ENCODE measurements at regions not wholly inside any gene's neighbourhood (a gene's known extent, or its start where the extent isn't known, plus 50 kb on each side); places are given as distances from the start of the nearest gene placed in this dataset.

DNA sequence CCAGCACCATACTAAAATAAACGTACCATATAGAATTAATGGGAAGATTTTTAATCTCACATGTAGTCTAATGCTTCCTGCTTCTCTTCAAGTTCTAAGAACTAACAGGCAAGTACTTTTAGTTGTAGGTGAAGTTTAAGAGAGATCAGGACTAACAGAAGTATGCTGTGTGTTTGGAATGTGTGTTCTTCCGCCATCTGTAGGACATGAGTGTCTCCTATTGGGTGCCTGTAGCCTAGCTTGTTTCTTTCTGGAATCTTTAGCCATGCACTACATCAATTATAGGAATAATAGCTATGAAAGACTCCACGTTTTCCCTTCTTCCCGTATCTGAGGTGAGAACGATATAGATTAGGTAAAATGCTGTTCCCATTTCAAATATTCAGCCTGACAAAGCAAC is 140.2 kb upstream of the AHR start:
- Histone ChIP-seq H3F3A (ENCODE audit: insufficient read depth) (no peaks in the 10 kb centered on the region), H3K27ac (ENCODE audit: low read depth, low read length) (no peak overlapping the region), H3K9me2 (replicated peaks; ENCODE audit: insufficient read depth, low read length) (no peaks in the 10 kb centered on the region), H2AFZ (ENCODE audit: low read depth, low read length, severe bottlenecking) (no peak overlapping the region), H3K9ac (ENCODE audit: low read length) (no peak overlapping the region), H3K79me2 (ENCODE audit: insufficient read depth, low read length) (no peaks in the 10 kb centered on the region), H3K36me3 (ENCODE audit: low read length) (no peaks in the 10 kb centered on the region), H3K27me3 (ENCODE audit: low read length) (no peaks in the 10 kb centered on the region), H3K4me3 (ENCODE audit: insufficient read depth, low read length, poor library complexity, severe bottlenecking) (no peak overlapping the region), H3K9me3 (ENCODE audit: insufficient read depth, low read length) (no peaks in the 10 kb centered on the region), H4K20me1 (ENCODE audit: low read depth, low read length) (no peaks in the 10 kb centered on the region), H3K4me2 (ENCODE audit: low read depth, low read length, poor library complexity, severe bottlenecking) (no peak overlapping the region)
- TF ChIP-seq, protein P1, sequence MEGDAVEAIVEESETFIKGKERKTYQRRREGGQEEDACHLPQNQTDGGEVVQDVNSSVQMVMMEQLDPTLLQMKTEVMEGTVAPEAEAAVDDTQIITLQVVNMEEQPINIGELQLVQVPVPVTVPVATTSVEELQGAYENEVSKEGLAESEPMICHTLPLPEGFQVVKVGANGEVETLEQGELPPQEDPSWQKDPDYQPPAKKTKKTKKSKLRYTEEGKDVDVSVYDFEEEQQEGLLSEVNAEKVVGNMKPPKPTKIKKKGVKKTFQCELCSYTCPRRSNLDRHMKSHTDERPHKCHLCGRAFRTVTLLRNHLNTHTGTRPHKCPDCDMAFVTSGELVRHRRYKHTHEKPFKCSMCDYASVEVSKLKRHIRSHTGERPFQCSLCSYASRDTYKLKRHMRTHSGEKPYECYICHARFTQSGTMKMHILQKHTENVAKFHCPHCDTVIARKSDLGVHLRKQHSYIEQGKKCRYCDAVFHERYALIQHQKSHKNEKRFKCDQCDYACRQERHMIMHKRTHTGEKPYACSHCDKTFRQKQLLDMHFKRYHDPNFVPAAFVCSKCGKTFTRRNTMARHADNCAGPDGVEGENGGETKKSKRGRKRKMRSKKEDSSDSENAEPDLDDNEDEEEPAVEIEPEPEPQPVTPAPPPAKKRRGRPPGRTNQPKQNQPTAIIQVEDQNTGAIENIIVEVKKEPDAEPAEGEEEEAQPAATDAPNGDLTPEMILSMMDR (IDR thresholded peaks at IDR 0.05; ENCODE audit: insufficient read depth, low read length, poor library complexity, severe bottlenecking), result no peak
- no peak for TF ChIP-seq EZH2phosphoT487 (conservative IDR thresholded peaks at IDR 0.05; ENCODE audit: low read length)

DNA sequence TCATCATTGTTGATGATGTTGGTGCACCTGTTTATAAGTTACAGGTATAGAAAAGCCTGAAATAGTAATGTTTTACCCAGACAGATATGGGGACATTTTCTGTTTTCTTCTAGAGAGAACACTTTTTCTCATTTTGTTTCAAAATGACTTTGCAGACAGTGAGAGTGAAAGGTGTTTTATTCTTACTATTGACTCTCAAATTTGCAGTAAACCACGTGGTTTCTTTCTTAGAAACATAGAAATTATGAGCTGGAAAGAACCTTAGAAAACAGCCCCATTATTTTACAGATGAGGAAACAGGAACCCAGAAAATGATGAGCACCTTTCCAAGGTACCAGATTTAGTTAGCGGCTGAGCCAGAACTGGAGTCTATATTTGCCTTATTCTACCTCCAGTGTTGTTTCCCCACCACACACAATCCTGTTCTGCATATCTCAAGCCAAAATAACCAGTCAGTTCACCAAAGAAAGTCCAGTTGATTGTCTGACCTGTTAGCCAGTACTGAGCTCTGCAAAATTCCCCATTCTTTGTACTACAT is 138.9 kb upstream of the AHR start:
- H2AFZ ChIP-seq (ENCODE audit: low read depth, low read length, severe bottlenecking), result no peak overlapping the region
- H3K4me3 ChIP-seq (ENCODE audit: insufficient read depth, low read length, poor library complexity, severe bottlenecking), result no peak overlapping the region
- no peaks in the 10 kb centered on the region for H3K27me3 ChIP-seq (ENCODE audit: low read length)
- H3K36me3 ChIP-seq (ENCODE audit: low read length), result no peaks in the 10 kb centered on the region
- H3K9me2 ChIP-seq (replicated peaks; ENCODE audit: insufficient read depth, low read length), result no peaks in the 10 kb centered on the region
- no peak overlapping the region for H3K4me2 ChIP-seq (ENCODE audit: low read depth, low read length, poor library complexity, severe bottlenecking)
- no peaks in the 10 kb centered on the region for H3K79me2 ChIP-seq (ENCODE audit: insufficient read depth, low read length)
- no peaks in the 10 kb centered on the region for H3F3A ChIP-seq (ENCODE audit: insufficient read depth)
- H4K20me1 ChIP-seq (ENCODE audit: low read depth, low read length), result no peaks in the 10 kb centered on the region
- no peak for TF ChIP-seq EZH2phosphoT487 (conservative IDR thresholded peaks at IDR 0.05; ENCODE audit: low read length)
- TF ChIP-seq, protein P1 (IDR thresholded peaks at IDR 0.05; ENCODE audit: insufficient read depth, low read length, poor library complexity, severe bottlenecking), result no peak
- H3K9me3 ChIP-seq (ENCODE audit: insufficient read depth, low read length), result no peaks in the 10 kb centered on the region
- no peak overlapping the region for H3K9ac ChIP-seq (ENCODE audit: low read length)
- H3K27ac ChIP-seq (ENCODE audit: low read depth, low read length), result no peak overlapping the region

DNA sequence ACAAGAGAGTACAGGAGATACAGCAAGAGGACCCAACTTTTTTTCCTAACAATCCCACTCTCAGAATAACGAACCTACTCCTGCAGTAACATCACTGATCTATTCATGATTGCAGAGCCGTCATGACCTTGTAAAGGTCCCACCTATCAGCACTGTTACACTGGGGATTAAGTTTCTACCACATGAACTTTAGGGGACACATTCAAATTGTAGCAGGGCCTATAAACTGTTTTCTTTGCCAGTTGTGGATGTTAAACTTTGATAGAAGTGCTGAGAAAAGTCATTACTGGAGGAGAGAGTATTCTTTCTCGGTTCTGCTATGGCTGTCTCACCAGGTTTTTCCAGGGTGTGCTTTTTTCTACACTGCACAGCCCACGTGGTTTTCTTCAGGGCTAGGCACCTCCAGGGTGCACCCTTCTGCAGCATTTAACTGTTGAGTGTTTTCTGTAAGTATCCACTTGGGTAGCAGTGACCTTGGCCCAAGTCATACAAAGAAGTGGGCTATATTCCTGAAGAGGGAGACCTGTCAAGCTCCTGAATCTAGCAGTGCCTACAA is 131.6 kb upstream of the AHR start:
- Histone ChIP-seq H3K27me3 (ENCODE audit: low read length) (no peaks in the 10 kb centered on the region), H3K79me2 (ENCODE audit: insufficient read depth, low read length) (no peaks in the 10 kb centered on the region), H3K27ac (ENCODE audit: low read depth, low read length) (no peak overlapping the region), H3K4me2 (ENCODE audit: low read depth, low read length, poor library complexity, severe bottlenecking) (no peak overlapping the region), H4K20me1 (ENCODE audit: low read depth, low read length) (no peaks in the 10 kb centered on the region; the same call in 1 of the 2 replicates), H3K36me3 (ENCODE audit: low read length) (no peaks in the 10 kb centered on the region), H2AFZ (ENCODE audit: low read depth, low read length, severe bottlenecking) (no peak overlapping the region), H3K9me3 (ENCODE audit: insufficient read depth, low read length) (no peaks in the 10 kb centered on the region), H3K4me3 (ENCODE audit: insufficient read depth, low read length, poor library complexity, severe bottlenecking) (no peak overlapping the region), H3F3A (ENCODE audit: insufficient read depth) (no peaks in the 10 kb centered on the region), H3K9me2 (replicated peaks; ENCODE audit: insufficient read depth, low read length) (no peaks in the 10 kb centered on the region), H3K9ac (ENCODE audit: low read length) (no peak overlapping the region)
- TF ChIP-seq, protein P1 (IDR thresholded peaks at IDR 0.05; ENCODE audit: insufficient read depth, low read length, poor library complexity, severe bottlenecking), result no peak
- no peak for TF ChIP-seq EZH2phosphoT487 (conservative IDR thresholded peaks at IDR 0.05; ENCODE audit: low read length)
